NCI-H82 treated with DMSO at 0.1 percent for 48 hours (cell line): ENCODE measurements at regions not wholly inside any gene's neighbourhood (a gene's known extent, or its start where the extent isn't known, plus 50 kb on each side); places are given as distances from the start of the nearest gene placed in this dataset.
"Not testable (repeated sequence)": the region's sequence is repeated elsewhere in the genome, so short reads cannot be mapped to it uniquely, and the experiment has no call there.

Source experiments
- DNase-seq: peaks from one replicate; lab custom pipeline; 2025; ENCODE audit not compliant: unreplicated experiment; lab: John Stamatoyannopoulos, UW

GRCh38 chr4:179618966-179619365, 2176.7 kb upstream of the AGA start:
- DNase-seq = no peak

GRCh38 chr4:179624768-179625181, 2182.5 kb upstream of the AGA start:
- no peak for DNase-seq

- DNase-seq = no peak
These were observed 2183.2 kb upstream of the AGA start for GRCh38 chr4:179625406-179625805.

GRCh38 chr4:179626687-179627086, 2184.4 kb upstream of the AGA start:
- DNase-seq = no peak

- no peak for DNase-seq
These were observed 2189.1 kb upstream of the AGA start for GRCh38 chr4:179631321-179631720.

GRCh38 chr4:179634862-179635261, 2192.6 kb upstream of the AGA start:
- no peak for DNase-seq

GRCh38 chr4:179662522-179662921, 2220.3 kb upstream of the AGA start:
- no peak for DNase-seq

- no peak for DNase-seq
These were observed 2221.6 kb upstream of the AGA start for GRCh38 chr4:179663641-179664429.

GRCh38 chr4:179664430-179665027, 2222.3 kb upstream of the AGA start:
- no peak for DNase-seq

- no peak for DNase-seq
These were observed 2224.0 kb upstream of the AGA start for GRCh38 chr4:179666226-179666625.

- no peak for DNase-seq
These were observed 2229.4 kb upstream of the AGA start for GRCh38 chr4:179671609-179672008.

GRCh38 chr4:179678093-179678814, 2236.0 kb upstream of the AGA start:
- DNase-seq = no peak

- DNase-seq = not testable (repeated sequence)
These were observed 2241.4 kb upstream of the AGA start for GRCh38 chr4:179683661-179684060.

GRCh38 chr4:179692222-179692621, 2250.0 kb upstream of the AGA start:
- DNase-seq = no peak

- no peak for DNase-seq
These were observed 2252.9 kb upstream of the AGA start for GRCh38 chr4:179695175-179695574.

GRCh38 chr4:179698321-179698720, 2256.1 kb upstream of the AGA start:
- DNase-seq = no peak

- no peak for DNase-seq
These were observed 2267.9 kb upstream of the AGA start for GRCh38 chr4:179709961-179710624.

- no peak for DNase-seq
These were observed 2277.7 kb upstream of the AGA start for GRCh38 chr4:179719766-179720450.

- not testable (repeated sequence) for DNase-seq
These were observed 2284.3 kb upstream of the AGA start for GRCh38 chr4:179726491-179726890.

- no peak for DNase-seq
These were observed 2286.1 kb upstream of the AGA start for GRCh38 chr4:179728305-179728704.

- DNase-seq = not testable (repeated sequence)
These were observed 2294.6 kb upstream of the AGA start for GRCh38 chr4:179736820-179737219.
